GM21367 (cell line): ENCODE measurements at regions not wholly inside any gene's neighbourhood (a gene's known extent, or its start where the extent isn't known, plus 50 kb on each side); places are given as distances from the start of the nearest gene placed in this dataset.

Experiments used
- ATAC-seq: cut with Tn5 transposase; IDR thresholded peaks from one replicate; pipeline ENCODE4 v1.9.1; 2021; ENCODE audit not compliant: unreplicated experiment

DNA sequence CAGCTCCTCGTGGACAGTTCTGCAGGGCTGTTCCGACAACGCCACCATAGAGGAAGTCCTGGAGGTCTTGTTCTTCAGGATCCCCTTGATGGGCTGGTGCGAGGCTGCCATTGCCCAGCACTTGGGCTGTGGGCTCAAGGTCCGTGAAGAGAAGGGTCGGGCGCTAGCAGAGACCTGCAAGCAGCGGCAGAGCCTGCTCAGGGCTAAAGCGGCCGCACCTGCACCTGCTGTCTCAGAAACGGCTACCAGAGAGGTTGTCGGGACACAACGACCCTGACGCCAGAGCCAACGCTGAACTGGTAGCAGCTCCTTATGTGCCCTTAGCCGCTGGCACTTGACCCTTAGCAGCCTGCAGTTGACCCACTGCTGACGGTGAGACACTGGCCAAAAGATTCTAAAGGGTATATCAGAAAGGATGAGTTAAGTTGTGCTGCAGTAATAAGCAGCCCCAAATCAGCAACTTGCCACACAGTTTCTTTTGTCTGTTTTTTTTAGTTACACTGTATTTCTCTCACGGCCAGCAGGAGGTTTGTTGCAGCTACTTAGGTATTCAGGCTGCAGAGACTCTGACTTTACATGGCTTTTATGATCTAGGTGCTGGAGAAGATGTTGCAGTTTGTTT is 55.5 kb upstream of the ST6GAL2 start:
- no peak for ATAC-seq

DNA sequence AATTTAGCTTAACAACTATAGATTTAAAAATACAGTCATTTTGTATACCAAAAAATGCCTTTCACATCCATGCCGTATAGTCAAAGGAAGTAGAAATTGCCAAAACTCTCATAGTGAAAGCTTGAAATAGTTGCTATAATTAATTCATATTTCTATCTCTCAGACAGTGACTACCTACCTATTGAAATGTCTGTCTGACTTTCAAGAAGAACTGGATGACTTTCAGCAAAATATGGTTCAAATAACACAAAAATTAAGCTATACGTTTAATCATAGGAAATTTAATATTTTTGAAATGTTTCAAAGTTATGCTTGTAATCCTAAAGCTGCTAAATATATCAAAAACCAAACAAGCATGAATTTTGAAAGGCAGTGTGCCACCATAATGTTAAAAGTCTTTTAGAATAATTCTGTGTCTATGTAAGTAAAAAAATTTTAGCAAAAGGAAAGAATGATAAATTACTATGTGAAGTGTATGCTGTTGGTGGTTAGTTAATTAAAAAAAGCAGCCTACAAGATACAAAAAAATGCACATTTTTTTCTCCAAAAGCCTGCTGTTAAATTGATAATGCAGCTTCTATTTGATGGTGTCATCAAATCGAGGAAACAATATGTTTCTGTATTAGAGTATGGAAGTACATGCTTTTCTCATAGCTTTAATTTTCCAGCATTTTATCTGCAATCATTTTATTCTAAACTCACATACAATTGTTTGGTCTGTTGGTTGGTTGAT is 57.7 kb upstream of the ST6GAL2 start:
- ATAC-seq, result no peak

DNA sequence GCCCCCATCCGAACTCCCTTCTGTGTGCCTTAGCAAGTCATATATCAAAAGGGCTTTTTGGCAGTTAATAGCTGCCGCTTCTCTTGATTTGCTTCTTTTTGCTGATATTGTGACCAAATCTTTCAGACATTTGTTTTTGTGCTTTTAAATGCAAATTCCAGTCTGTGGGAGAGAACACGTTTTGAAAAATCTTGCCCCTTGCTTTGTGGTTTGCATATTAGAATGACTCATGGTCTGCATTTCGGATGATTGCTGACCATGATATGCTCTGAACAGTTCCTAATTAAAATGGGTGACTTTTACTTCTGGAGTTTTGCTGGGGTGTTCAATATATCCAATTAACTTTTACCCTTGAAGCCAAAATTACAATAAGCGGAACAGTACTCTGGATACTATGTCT is 58.2 kb upstream of the ST6GAL2 start:
- ATAC-seq, result no peak

DNA sequence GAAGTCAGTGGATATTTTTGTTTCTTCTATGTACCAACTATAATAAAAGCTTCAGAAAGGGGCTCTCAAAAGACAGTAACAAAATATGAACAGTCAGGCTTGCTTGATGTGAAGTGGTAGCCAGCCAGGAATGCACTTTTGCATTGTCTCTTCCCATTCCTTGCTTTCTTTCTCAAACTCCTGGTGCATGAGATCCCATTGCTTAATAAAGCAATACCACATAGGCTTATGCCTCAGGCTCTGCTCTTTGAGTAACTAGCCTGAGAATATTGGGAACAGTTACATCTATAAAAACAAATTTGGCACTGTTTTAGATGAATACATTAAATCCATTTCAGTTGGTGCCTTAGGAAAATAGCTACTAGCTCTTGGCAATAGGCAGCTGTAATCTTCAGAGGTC is 62.6 kb upstream of the ST6GAL2 start:
- no peak for ATAC-seq

DNA sequence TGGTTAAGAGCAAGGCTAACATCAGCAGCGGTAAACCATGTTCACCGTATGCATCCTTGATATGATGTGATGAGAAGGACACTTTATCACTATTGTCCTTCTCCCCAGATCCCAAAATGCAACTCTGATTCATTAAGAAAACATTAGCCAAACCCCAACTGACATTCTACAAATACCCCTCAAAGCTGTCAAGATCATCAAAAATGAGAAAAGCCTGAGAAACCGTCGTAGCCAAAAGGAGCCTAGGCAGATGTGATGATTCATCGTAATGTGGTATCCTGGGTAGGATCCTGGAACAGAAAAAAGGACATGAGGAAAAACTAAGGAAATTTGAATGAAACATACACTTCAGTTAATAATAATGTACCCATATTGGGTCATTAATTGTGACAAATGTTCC is 67.3 kb upstream of the ST6GAL2 start:
- ATAC-seq, result no peak

DNA sequence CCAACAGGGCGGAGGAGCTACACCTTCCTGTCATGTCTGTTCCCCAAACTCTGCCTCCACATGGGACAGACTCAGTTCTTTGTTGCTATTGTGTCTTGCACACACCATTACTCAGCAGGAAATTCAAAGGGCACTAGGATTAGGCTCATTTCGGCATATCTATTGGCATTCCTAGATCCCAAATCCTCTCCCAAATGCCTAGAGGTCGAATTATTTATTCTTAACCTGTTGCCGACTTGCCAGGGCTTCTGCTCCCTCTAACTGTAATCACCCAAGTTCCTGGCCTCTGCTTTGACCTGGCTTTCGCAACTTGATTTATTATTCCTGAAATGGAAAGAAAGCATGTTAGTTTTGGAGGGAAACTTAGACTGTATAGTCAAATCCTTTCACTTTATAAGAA is 67.8 kb upstream of the ST6GAL2 start:
- ATAC-seq, result no peak

DNA sequence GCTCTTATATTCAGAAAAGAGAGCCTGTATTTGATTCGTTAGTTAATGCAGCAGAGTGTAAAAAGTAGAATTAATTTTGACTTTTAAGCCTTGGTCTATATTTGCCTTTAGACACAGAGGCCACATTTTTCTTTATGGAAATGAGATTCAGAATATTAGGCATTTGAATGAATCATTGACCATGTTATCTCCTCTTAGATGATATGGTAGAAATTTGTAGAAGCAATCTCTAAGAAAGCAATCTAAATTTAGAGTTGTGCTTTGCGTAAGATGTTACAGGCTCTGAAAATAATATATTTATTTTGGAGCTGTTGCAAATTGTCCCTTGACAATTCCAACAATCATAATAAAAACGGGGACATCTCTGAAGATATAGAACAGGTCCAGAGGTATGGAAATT is 68.3 kb upstream of the ST6GAL2 start:
- no peak for ATAC-seq

DNA sequence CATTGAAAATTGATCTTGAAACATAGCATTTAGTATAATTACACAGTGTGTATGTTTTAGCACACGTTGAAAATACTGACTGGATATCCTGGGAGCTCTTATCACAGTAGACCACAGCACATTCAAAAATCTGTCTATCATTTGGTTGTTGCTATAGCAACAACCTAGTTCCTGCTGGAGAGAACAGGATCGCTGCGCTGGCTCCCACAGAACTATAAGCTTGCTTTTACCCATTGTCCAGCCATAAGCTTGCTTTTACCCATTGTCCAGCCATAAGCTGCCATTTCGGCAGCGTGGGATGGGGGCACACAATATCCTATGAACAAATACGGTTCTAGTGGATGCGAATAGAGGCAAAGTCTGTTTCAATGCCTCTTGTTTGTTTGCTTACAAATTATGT is 70.4 kb upstream of the ST6GAL2 start:
- ATAC-seq, result no peak

DNA sequence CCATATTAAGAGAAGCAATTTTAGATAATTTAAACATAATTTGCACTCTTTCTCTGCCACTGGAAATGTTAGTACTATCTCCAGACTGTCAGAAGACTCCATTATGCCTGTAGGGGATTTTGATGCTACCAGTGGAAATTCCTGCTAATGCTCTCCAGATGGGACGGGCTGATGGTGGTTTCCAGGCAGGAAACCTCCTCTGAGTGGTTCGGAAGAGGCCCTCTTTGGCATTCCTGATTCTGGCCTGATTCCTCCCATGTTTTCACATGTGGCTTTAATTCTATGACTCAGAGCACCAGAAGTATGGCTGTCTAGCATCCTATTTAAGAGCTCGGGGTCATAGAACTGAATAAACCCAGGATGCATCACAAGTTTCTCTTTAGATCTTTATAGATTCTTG is 70.9 kb upstream of the ST6GAL2 start:
- ATAC-seq, result no peak

DNA sequence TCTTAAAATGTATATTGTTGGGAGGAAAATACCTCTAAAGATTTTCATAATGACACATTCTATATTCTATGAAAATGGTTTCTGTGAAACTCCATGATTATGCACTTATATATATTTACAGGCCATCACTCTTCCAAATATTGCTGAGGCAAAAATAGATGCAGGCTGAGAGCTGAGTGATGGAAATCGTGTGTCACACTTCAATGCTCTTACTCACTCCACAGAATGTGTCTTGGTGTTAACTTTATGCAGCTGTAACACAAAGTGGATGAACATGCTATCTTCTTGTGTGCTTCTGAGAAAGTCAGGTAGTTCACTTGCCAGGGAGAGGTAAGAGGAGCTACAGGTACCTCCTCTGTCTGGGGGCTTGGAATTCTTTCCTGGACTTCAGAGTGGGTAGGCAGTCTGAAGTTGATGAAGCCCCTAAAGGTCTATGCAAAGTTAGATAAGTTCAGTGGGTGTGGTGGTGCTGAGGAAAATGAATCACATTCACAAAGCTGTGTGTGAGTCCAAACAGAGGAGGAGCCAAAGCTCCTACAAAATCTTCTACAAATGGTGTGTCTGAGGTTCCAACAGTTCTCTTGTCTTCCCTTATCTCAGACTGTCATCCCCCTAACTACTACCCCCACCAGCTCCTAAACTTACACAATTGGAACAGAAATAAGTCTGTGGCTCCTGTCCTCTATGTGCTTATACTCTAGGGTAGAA is 74.2 kb upstream of the ST6GAL2 start:
- no peak for ATAC-seq

DNA sequence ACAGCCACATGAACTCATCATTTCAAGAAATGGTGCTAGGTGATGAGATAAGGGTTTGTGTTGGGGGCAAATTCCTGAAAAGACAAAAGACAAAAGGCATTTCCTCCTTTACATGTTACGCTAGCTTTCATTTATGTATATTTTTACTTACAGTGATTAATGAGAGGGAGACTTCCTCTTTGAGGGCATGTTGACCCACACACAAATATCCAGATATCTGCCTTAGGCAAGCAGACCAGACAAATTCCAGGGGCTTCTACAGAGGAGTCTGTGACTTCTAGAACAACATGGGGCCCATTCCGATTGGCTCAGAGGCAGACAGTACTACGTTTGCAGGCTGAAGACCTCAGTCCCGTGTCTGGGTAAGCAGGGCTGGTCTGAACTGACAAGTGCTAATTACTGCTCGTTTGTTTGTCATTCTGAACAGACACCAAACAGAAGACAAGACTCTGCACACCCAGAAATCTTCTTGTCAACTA is 74.8 kb upstream of the ST6GAL2 start:
- ATAC-seq, result no peak

DNA sequence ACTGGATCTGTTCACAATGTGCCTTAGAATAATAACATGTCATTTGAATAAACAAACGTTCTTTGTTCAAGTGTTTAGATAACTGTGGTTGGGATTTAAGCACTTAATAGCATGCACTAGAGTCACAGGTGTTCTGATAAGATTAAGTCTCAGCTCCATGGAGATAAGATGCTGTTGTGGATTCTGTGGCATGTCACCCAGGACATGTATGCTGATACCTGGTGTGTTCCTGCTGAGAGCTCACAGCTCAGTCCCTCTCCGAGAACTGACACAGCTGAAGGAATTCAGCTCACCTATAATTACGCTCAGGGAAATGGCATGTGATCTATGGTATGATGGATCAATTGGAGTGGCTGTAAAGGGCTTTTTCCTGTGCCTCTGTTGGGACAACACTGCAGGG is 75.4 kb upstream of the ST6GAL2 start:
- no peak for ATAC-seq

DNA sequence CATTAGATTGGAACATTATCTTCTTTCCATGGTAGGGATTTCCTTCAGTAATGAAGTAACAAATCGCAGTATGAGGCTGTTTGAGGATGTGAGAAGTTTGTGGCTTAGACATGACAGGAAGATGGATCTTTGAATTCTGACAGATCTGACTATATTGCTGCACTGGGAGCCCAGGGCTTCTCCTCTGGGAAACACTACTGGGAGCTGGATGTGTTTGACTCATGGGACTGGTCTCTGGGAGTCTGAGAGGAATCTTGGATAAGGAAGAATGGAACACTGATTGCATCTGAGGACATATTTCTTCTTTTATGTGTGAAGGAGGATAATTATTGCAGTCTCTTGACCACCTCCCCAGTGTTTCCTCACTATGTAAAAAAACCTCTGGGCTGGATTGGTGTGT is 77.2 kb upstream of the ST6GAL2 start:
- no peak for ATAC-seq

DNA sequence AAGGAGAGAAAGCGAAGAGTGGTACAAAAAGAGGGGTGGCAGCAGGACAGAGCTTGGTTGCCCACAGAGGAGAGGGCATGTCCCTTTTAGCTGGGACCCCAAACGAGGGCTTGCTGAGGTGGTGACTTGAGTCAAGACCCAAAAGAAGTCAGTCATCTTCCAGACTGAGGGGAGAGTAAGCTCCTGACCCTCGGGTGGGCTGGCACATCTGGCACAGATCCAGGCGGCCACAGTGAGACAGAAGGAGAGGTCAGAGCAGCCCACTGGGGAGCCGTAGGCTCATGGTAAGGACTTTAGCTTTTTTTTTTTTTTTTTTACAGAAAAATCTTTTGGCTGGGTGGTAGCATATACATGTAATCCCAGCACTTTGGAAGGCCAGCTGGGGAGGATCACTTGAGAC is 77.9 kb upstream of the ST6GAL2 start:
- ATAC-seq, result no peak

DNA sequence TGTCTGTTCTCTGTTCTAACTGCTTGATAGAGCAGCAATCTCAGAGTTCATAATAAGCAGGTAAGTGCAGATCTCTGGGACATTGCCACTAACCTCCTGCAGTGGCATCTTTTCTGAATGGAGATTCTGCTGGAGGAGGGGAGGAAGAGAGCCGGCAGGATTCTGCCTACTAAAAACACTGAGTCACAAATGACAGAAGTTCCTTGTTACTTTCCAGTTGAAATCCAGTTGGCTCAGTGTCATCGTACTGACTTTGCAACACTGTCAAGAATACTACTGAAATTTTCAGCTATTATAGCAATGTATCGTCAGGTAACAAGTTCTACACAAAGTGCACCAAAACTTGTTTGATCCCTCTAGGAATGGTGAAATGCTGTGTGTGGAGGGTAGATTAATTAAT is 79.6 kb upstream of the ST6GAL2 start:
- ATAC-seq, result no peak

DNA sequence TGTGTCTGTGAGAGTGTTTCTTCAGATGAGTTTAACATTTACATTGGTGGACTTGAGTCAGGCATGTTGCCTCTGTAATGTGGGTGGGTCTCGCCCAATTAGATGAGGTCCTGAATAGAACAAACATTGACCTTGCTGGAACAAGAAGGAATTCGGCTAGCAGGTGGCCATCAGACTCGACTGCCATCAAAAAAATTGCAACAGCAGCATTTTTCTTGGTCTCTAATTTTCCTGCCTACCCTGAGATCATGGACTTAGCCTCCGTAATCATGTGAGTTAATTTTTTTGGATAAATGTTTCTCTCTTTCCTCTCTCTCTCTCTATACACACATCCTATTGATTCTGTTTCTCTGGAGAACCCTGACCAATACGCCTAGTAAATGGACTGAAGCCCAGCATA is 83.8 kb upstream of the ST6GAL2 start:
- no peak for ATAC-seq

DNA sequence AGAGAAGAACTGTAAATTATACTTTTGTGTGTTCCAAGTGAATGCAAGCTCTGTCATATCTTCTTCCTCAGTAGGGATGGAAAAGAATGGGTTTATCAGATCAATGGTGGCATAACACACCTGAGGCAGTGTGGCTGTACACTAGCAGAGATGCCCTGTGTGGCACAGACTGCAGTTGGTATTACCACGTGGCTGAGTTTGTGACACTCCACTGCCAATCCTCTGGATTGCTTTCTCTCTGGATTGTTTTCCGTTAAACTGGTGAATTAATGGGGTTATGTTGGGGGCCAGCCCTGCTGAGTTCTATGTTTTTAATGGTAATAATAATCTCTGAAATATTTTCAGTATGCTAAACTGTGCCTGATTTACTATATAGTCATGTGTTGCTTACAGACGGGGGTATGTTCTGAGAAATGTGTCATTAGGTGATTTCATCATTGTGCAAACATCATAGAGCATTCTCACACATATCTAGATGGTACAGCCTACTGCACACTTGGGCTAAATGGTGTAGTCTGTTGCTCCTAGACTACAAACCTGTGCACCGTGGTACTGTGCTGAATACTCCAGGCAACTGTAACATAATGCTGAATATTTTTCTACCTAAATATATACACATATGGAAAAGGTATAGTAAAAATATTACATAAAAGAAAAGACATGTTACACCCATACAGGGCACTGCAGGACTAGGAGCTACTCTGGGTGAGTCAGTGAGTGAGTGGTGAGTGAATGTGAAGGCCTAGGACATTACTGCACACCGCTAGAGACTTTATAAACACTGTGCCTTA is 84.7 kb upstream of the ST6GAL2 start:
- no peak for ATAC-seq

DNA sequence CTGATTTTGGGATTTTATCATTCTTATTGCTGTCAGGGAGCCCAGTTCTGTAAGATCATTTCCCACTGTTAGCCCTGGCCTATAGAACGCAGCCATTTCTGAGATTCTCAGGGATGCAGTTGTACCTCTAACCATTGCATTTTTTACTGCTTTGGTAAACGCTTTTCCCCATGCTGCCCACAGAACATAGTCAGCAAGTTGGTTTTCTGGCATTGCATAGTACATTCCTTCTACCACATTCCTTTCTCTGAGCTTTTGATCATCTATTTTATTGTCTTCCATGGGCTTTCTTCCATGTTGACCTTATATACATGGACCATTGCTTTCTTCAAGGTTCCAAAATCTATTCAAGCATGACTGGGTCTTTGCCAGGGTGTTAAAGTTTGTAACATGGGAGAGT is 86.8 kb upstream of the ST6GAL2 start:
- ATAC-seq, result no peak

DNA sequence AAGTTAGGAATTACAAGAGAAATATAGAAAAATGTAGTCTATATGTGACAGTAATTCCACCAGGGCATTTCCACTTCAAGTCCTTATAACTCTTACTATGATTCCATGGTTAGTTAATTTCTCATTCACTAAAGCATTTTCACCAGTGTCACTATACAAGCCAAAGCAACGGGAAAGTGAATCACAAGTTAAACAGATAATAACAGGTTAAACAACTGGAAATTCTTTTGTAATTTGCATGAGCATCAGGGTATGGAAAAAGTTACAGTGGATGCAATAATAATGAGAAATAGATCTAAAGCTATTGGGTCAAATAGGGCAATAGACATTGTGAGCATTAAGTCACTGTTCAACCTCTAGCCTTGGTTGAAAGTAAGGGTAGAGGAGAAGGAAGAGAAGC is 88.9 kb upstream of the ST6GAL2 start:
- no peak for ATAC-seq

DNA sequence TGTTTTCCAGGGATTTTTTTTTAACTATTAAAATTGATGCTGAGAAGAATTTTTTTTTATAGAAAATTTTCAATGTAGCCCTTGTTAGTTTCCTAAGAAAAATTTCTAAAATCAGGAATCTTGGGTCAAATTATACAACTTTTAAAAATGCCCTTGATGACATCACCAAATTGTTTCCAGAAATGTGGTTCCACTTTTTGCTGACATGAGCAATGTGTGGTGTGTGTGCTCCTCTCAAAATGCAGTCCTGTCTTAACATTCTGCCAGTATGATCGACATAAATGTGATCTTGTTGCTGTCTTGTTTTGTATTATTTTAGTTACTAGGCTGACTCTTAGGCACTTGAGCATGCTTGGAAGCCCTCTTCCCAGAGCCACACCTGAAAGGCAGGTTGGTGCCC is 89.7 kb upstream of the ST6GAL2 start:
- ATAC-seq, result no peak

DNA sequence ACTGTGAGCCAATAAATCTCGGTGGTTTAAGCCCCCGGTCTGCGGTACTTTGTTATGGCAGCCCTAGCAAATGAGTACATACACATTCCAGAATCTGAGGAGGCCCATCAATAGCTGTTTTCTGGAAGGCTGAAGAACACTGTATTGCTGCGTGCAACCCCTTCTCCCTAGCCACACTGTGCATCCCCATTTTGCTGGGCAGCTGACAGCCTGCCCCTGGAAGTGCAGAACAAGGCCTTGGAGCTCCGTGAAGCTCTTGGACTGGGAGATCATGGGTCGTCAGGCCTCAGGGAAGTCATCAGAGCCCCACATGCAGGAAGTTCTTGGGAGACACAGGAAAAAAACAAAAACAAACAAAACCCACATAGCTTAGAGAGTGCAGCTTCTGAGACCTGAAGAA is 90.6 kb upstream of the ST6GAL2 start:
- ATAC-seq, result no peak

DNA sequence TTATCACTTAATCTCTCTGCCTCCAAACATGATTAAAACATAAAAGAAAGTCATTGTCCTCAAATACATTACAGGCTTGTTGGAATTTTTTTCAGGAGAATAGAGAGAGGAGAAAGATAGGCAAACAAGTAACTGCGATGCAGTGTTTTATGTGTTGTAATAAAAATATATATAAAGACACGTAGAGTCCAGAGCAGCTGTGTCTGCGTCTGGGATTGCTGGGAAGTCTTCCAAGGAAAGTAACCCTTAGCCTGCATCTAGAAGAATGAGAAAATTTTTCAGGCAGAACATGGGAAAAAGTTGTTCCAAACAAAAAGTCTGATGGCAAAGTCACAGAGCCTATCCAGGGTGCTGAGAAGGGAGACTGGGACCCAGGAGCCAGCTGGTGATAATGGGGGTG is 91.8 kb upstream of the ST6GAL2 start:
- ATAC-seq, result no peak
